ENCODE measurements at regions not wholly inside any gene's neighbourhood (a gene's known extent, or its start where the extent isn't known, plus 50 kb on each side); places are given as distances from the start of the nearest gene placed in this dataset.
"Not testable (repeated sequence)": the region's sequence is repeated elsewhere in the genome, so short reads cannot be mapped to it uniquely, and the experiment has no call there.

DNA sequence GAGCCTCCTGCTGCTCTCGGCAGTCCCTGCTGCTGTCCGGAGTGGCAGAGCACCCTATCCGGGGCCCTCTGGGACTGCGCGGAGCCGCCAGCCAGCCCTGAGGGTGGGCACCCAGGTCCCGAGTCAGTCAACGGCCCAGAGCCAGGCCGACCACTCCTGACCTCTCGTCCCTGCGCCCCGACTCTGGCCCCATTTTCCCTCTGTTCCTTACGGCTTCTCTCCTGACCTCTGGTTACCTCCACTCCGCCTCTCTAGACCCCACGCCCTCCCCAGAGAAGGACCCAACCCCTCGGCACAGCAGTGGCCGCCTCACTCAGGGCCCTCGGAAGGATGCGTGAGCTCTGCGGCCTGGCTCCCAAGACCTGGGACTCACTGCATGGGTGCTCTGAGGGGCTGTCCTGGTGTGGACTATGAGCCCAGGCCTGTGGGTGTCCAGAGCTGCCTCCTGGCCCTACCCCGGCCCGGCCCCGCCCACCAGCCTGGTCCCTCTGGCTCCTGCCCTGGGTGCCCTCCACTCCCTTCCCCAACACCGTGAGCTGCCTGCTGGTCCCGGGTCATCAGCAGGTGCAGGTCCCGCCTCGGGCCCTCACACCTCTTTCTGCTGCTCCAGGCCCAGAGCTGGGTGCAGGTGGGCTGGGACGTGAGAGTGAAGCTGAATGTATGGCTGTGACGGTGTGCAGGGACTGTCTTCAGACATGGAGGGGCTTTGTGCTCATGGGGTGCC is 71.8 kb downstream of the TMEM121 start:
- WGBS, 4 donors: 88 to 91% (median 89%) methylated on average over 14 to 25 of the region's 29 CpGs
- H3K27me3 ChIP-seq; H3K4me1 ChIP-seq (replicated peaks in 1 of 2); DNase-seq; H3K36me3 ChIP-seq (replicated peaks in 1 of 2); H3K27ac ChIP-seq; H3K4me3 ChIP-seq; H3K9me3 ChIP-seq (replicated peaks in 1 of 3); intact Hi-C loops (cut with DNase I): not testable (repeated sequence)

GRCh38 chr14:105598925-105599586 is 72.7 kb downstream of the TMEM121 start:
- H3K4me3 ChIP-seq; H3K27ac ChIP-seq; intact Hi-C loops (cut with DNase I); H3K27me3 ChIP-seq; H3K9me3 ChIP-seq (replicated peaks in 1 of 3); H3K36me3 ChIP-seq (replicated peaks in 1 of 2); DNase-seq; H3K4me1 ChIP-seq (replicated peaks in 1 of 2): not testable (repeated sequence)
- 76 to 85% (median 81%) methylated on average over 7 to 25 of the region's 26 CpGs for WGBS, 4 donors

- 87 to 91% (median 90%) methylated on average over 9 to 52 of the region's 52 CpGs for WGBS, 4 donors
- H3K36me3 ChIP-seq (replicated peaks in 1 of 2); H3K27ac ChIP-seq; H3K27me3 ChIP-seq; H3K4me3 ChIP-seq; intact Hi-C loops (cut with DNase I); DNase-seq; H3K4me1 ChIP-seq (replicated peaks in 1 of 2); H3K9me3 ChIP-seq (replicated peaks in 1 of 3): not testable (repeated sequence)
These were observed 74.0 kb downstream of the TMEM121 start for GRCh38 chr14:105600195-105600938.

DNA sequence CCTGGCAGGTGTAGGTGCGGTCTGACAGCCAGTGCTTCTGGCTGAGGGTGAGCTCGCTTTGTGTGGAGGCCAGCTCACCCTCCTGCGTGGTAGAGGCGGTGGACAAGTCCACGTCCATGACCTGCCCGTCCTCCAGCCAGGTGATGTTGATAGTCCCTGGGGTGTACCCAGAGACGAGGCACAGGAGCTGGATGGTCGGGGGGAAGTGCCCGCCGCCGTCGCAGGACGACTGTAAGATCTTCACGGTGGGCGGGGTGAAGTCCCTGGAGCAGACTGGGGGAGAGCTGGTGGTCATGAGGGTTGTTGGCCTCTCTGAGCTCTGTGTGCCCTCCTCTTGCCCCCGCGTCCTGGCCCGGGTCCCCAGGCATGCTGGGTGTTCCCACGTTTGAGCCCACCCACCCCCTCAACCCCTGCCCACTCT is 74.6 kb downstream of the TMEM121 start:
- intact Hi-C loops (cut with DNase I): no loop called here
- TF ChIP-seq POLR2A (IDR thresholded peaks at IDR 0.05) (no peak), CTCF (IDR thresholded peaks at IDR 0.05) (no peak)
- H3K9me3 ChIP-seq (replicated peaks in 1 of 3): no peaks in the 10 kb centered on the region
- DNase-seq: no peak
- no peak overlapping the region for H3K4me3 ChIP-seq
- WGBS, 4 donors: 77 to 86% (median 83%) methylated on average over 7 to 19 of the region's 19 CpGs
- H3K27me3 ChIP-seq: no peaks in the 10 kb centered on the region
- no peak overlapping the region for H3K27ac ChIP-seq
- no peaks in the 10 kb centered on the region for H3K4me1 ChIP-seq (replicated peaks in 1 of 2)
- H3K36me3 ChIP-seq (replicated peaks in 1 of 2): no peaks in the 10 kb centered on the region

- no peaks in the 10 kb centered on the region for H3K9me3 ChIP-seq (replicated peaks in 1 of 3)
- no peaks in the 10 kb centered on the region for H3K27me3 ChIP-seq
- TF ChIP-seq CTCF (IDR thresholded peaks at IDR 0.05) (no peak), POLR2A (IDR thresholded peaks at IDR 0.05) (no peak)
- intact Hi-C loops (cut with DNase I): no loop called here
- no peaks in the 10 kb centered on the region for H3K4me1 ChIP-seq (replicated peaks in 1 of 2)
- DNase-seq: no peak
- no peak overlapping the region for H3K4me3 ChIP-seq
- no peaks in the 10 kb centered on the region for H3K36me3 ChIP-seq (replicated peaks in 1 of 2)
- no peak overlapping the region for H3K27ac ChIP-seq
- WGBS, 4 donors: 85 to 90% (median 88%) methylated on average over 16 to 20 of the region's 20 CpGs
These were observed 75.2 kb downstream of the TMEM121 start for GRCh38 chr14:105601360-105602242.
